MM.1S (cell line): ENCODE measurements at regions not wholly inside any gene's neighbourhood (a gene's known extent, or its start where the extent isn't known, plus 50 kb on each side); places are given as distances from the start of the nearest gene placed in this dataset.

ENCODE experiments used
- EZH2 ChIP-seq: fragments of 300-600 bp; sonication (generic); optimal IDR thresholded peaks from 2 replicates; pipeline ENCODE3; 2017; ENCODE audit warnings: low read depth, mild to moderate bottlenecking, antibody characterized with exemption, low read length, mixed read lengths
- TF ChIP-seq, protein P1 (sequence below): fragments of 300-600 bp; sonication (generic); IDR thresholded peaks from 2 replicates; pipeline ENCODE4 v1.5.1; 2016; ENCODE audit warnings: antibody characterized with exemption, low read length, mixed read lengths

DNA sequence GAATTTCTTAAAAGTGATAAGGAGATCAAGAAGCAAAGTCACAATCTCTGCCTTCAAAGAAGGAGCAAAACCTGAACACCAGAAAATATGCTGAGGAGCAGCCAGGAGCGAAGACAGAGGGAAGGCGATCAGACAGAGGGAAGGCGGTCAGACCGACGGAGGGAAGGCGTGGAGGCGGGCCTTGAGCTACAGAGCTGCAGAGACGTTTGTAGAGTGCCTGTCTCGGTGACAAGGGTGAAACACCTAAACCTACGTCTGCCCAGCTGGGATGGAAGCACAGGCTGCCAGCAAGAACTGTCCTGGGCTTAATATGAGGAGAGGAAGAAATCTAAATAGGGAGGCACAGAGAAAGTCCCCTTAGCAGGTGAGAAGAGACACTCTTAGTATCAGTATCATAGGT lies 476.0 kb downstream of the OCA2 start:
- TF ChIP-seq, protein P1, sequence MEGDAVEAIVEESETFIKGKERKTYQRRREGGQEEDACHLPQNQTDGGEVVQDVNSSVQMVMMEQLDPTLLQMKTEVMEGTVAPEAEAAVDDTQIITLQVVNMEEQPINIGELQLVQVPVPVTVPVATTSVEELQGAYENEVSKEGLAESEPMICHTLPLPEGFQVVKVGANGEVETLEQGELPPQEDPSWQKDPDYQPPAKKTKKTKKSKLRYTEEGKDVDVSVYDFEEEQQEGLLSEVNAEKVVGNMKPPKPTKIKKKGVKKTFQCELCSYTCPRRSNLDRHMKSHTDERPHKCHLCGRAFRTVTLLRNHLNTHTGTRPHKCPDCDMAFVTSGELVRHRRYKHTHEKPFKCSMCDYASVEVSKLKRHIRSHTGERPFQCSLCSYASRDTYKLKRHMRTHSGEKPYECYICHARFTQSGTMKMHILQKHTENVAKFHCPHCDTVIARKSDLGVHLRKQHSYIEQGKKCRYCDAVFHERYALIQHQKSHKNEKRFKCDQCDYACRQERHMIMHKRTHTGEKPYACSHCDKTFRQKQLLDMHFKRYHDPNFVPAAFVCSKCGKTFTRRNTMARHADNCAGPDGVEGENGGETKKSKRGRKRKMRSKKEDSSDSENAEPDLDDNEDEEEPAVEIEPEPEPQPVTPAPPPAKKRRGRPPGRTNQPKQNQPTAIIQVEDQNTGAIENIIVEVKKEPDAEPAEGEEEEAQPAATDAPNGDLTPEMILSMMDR = no peak
- TF ChIP-seq EZH2 = no peak
